Pancreas (tissue), 10 donors: ENCODE measurements at regions not wholly inside any gene's neighbourhood (a gene's known extent, or its start where the extent isn't known, plus 50 kb on each side); places are given as distances from the start of the nearest gene placed in this dataset.
"Not testable (repeated sequence)": the region's sequence is repeated elsewhere in the genome, so short reads cannot be mapped to it uniquely, and the experiment has no call there.

Experiments
- ATAC-seq, 4 donors: fragments of 200-7000 bp; cut with Tn5 transposase; one replicate each; pipeline versions ENCODE4 v1.8.0 to v1.9.1; 2020; ENCODE audit warnings: mild to moderate bottlenecking in 4 of 4, moderate library complexity in 4 of 4
- DNase-seq, 6 donors: peaks; one replicate each; pipeline ENCODE4 v3.0.0-alpha.2; 2020
- FAIRE-seq: peaks from 2 replicates; lab custom pipeline; 2012; peaks lifted over from hg19 to GRCh38; lab: Jason Lieb, UNC
- H3K27ac ChIP-seq, 4 donors: fragments of 200-600 bp; sonication (generic); 1 replicate in 3 of 4; 2 replicates in 1 of 4; pipeline versions ENCODE4 v1.5.0 to v1.8.0; 2020
- H3K27me3 ChIP-seq, 4 donors: fragments of 200-600 bp; one replicate each; pipeline ENCODE4 v1.8.0; 2021
- H3K36me3 ChIP-seq, 3 donors: fragments of 200-600 bp; sonication (generic) in 1 of 3; one replicate each; pipeline versions ENCODE4 v1.5.0 to v1.8.0; 2020 to 2021
- H3K4me1 ChIP-seq, 3 donors: fragments of 200-600 bp; one replicate each; pipeline ENCODE4 v1.8.0; 2021
- H3K4me3 ChIP-seq, 4 donors: fragments of 200-600 bp; sonication (generic) in 2 of 4; one replicate each; pipeline versions ENCODE4 v1.5.0 to v1.8.0; 2020 to 2021
- H3K9me3 ChIP-seq, 4 donors: fragments of 200-600 bp; one replicate each; pipeline ENCODE4 v1.8.0; 2021
- CTCF ChIP-seq, 4 donors: fragments of 200-600 bp; sonication (generic) in 3 of 4; IDR thresholded peaks; one replicate each; pipeline versions ENCODE4 v1.5.0 to v1.8.0; 2021; ENCODE audit warnings: antibody characterized with exemption in 4 of 4
- WGBS, 2 donors: extraction: QIAGEN DNeasy Blood & Tissue Kit; methylation state at CpG; one replicate each; pipeline ENCODE4 v1.1.7; 2013; 5-methylcytosine and 5-hydroxymethylcytosine counted together
- intact Hi-C, 3 donors: fragments of 100-400 bp; cut with DNase I; formaldehyde crosslinking; loops; one replicate each; pipeline versions ENCODE4 v1.11.1 to v1.14.2; 2022
- donor health status: healthy with polysubstance abuse.
- donor health status: DM: no; HTN: no; CAD: no; lungs with moderate emphysema.
- donor health status: DM: no; HTN: no; CAD: no.
- donor health status: control.
- donor health status: control.
- donor health status: Bipolar disorder and iron deficiency.
- donor health status: DM: yes; HTN: yes; CAD: no.
- donor health status: DM: no; HTN: no; CAD: no.
- donor health status: DM: no; HTN: no; CAD: no.
- donor health status: DM: yes; HTN: yes; CAD: no.

- DNase-seq = no peak
- FAIRE-seq = no peak
- Histone ChIP-seq H3K4me3 (no peak overlapping the region), H3K4me1 (no peaks in the 10 kb centered on the region), H3K27ac (no peak overlapping the region), H3K36me3 (no peaks in the 10 kb centered on the region), H3K27me3 (no peaks in the 10 kb centered on the region), H3K9me3 (no peaks in the 10 kb centered on the region)
- ATAC-seq = no peak
- intact Hi-C loops = no loop called here
- 62 to 66% methylated on average over 5 of the region's 5 CpGs for WGBS, 2 donors
- TF ChIP-seq CTCF (IDR thresholded peaks at IDR 0.05) = no peak
Observed at GRCh38 chr5:100402071-100402470, 133.1 kb upstream of the FAM174A start.

DNA sequence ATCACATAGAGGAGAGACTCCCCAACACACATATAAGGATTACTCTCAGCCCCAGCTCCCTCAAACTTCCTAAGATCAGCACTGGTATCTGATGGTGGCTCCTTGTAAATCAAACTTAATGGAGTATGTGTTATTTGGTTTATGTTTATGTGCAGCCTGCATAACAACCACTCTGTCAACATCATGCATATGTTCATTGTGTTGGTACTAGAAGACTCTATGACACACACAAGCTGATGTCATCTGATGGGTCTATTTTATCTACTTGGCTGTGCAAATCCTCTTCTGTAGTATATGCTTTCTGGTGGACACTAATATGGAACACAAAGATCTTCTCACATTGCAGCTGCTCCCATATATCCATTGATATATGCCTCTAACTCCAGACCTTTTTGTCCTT is 134.0 kb upstream of the FAM174A start:
- Histone ChIP-seq H3K4me1 (no peaks in the 10 kb centered on the region), H3K4me3 (no peak overlapping the region), H3K27me3 (no peaks in the 10 kb centered on the region), H3K27ac (no peak overlapping the region), H3K9me3 (no peaks in the 10 kb centered on the region), H3K36me3 (no peaks in the 10 kb centered on the region)
- FAIRE-seq (no peak), ATAC-seq (no peak), DNase-seq (no peak)
- intact Hi-C loops = no loop called here
- TF ChIP-seq CTCF (IDR thresholded peaks at IDR 0.05) = no peak

DNA sequence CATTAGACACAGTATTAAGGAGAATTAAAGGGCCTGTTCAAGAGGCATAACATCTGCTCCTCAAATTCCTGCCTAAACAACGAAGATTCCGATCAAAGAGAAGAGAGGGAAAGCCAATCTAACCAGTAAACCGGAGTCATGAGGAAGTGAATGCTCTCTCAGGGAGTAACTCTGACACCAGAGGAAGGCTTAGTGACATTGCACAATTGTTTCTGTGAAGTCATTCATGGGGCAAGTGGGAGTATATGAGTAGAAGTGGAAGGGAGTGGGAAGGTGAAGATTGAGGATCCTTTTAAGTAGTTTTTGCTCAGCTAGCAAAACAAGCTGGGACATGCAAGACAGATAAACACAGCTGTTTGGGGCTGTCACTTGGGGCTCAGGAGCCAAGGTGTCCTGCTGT is 136.4 kb upstream of the FAM174A start:
- 63 to 75% methylated on average over 3 of the region's 3 CpGs for WGBS, 2 donors
- H3K4me1 ChIP-seq, intact Hi-C loops, H3K36me3 ChIP-seq, H3K27me3 ChIP-seq, DNase-seq, H3K4me3 ChIP-seq, FAIRE-seq, H3K27ac ChIP-seq, H3K9me3 ChIP-seq: not testable (repeated sequence)
- ATAC-seq = peak in 1 of 4 donors; percentile 60

DNA sequence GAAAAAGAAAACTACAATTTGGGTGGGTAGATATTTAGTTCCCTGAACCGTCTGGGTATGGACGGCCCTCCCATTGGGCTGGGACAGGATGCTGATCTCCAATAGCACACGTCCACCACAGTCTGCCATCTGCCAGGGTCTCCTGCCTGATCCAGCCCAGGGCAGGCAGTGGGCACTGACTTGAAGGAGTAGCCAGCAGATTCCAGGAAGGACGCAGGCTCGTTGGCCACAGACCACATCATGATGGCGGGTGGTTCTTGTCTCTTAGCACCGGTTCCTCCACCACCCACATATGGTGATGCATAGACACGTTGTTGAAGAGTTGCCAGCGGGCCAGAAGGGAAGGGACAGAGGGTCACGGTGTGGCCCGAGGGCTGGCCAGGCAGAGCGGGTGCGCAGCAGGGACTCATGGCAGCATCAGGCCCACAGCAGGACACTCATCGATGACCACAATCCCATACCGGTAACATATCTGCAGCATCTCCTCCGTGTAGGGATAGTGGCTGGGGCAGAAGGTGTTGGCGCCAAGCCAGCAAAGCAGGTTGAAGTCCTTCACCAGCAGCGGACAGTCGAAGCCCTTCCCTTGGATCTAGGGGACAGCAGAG is 155.8 kb upstream of the FAM174A start:
- intact Hi-C loops, H3K27me3 ChIP-seq, H3K4me3 ChIP-seq, FAIRE-seq, ATAC-seq, H3K4me1 ChIP-seq, H3K36me3 ChIP-seq, H3K27ac ChIP-seq, H3K9me3 ChIP-seq: not testable (repeated sequence)
- DNase-seq = peak in 1 of 6 donors; percentile 64
- 90 to 92% methylated on average over 7 to 19 of the region's 19 CpGs for WGBS, 2 donors

GRCh38 chr5:100364757-100365478 is 170.3 kb upstream of the FAM174A start:
- H3K36me3 ChIP-seq, FAIRE-seq, H3K27me3 ChIP-seq, H3K4me1 ChIP-seq, intact Hi-C loops, H3K27ac ChIP-seq, DNase-seq, H3K4me3 ChIP-seq, H3K9me3 ChIP-seq: not testable (repeated sequence)
- WGBS, 2 donors = 31 to 35% methylated on average over 5 of the region's 5 CpGs
- ATAC-seq = peak in 3 of 4 donors; percentile 48 to 82 (median 54)

DNA sequence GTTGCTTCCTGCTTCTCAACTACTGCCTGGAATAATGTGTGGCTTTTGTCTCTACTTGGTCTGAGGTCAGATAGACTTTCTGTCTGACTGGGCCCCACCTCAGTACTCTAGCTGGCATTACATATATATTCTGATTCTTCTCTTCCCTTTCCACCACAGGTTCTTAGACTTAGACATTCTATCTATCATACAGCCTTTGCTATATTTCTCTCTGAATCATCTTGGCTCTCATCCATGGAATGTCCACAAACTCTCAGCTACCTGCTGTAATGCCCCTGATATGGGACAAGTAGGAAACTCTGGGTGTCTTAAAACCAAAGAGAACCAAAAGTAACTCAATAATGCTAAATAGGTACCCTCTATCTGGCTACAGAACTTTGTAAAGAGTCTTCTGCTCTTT is 170.8 kb upstream of the FAM174A start:
- ATAC-seq = peak in 2 of 4 donors; percentile 45 to 68
- intact Hi-C loops, DNase-seq, H3K4me1 ChIP-seq, H3K9me3 ChIP-seq, FAIRE-seq, H3K4me3 ChIP-seq, H3K27ac ChIP-seq, H3K27me3 ChIP-seq, H3K36me3 ChIP-seq: not testable (repeated sequence)

GRCh38 chr5:100359998-100360397 is 175.2 kb upstream of the FAM174A start:
- H3K27ac ChIP-seq, H3K4me3 ChIP-seq, H3K36me3 ChIP-seq, intact Hi-C loops, FAIRE-seq, DNase-seq, ATAC-seq, H3K4me1 ChIP-seq, H3K9me3 ChIP-seq, H3K27me3 ChIP-seq: not testable (repeated sequence)
- WGBS, 2 donors = no CpG with 5 or more reads among the region's 1 CpG

GRCh38 chr5:100346269-100346668 is 188.9 kb upstream of the FAM174A start:
- H3K27me3 ChIP-seq, FAIRE-seq, DNase-seq, H3K4me1 ChIP-seq, intact Hi-C loops, H3K36me3 ChIP-seq, ATAC-seq, H3K4me3 ChIP-seq, H3K27ac ChIP-seq, H3K9me3 ChIP-seq: not testable (repeated sequence)
- 49 to 76% methylated on average over 2 of the region's 2 CpGs for WGBS, 2 donors

DNA sequence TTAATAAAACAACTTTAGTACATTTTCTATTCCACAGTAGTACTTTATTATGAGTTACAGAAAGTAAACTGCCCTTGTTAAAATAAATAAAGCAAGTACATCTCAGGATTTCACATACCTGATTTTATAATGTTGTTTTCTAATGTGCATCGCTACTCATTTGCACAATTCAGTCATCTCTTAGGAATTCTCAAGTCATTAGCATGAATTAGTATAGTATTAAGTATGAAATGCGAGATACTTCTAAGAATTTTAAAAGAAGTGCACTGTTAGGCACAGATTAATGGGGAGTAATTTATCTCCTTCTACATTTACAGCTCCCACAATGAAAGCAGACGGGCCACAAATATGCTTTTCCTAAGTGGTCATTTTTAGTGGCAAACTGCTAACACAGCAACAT is 193.7 kb upstream of the FAM174A start:
- H3K27me3 ChIP-seq, intact Hi-C loops, H3K9me3 ChIP-seq, H3K4me3 ChIP-seq, H3K27ac ChIP-seq, H3K36me3 ChIP-seq, ATAC-seq, H3K4me1 ChIP-seq, DNase-seq: not testable (repeated sequence)
- no CpG with 5 or more reads among the region's 3 CpGs for WGBS, 2 donors
- peak; percentile 91 for FAIRE-seq
